Suppressor macrophage treated with lipopolysaccharide for 1 hour (primary cell): ENCODE measurements at regions not wholly inside any gene's neighbourhood (a gene's known extent, or its start where the extent isn't known, plus 50 kb on each side); places are given as distances from the start of the nearest gene placed in this dataset.

Experiments used
- DNase-seq, 3 donors: peaks; one replicate each; pipeline ENCODE4 v3.0.0-alpha.2; 2020 to 2022

- DNase-seq: no peak
These were observed 91.7 kb upstream of the MAP3K4 start for GRCh38 chr6:160899671-160900430.

- DNase-seq: no peak
These were observed 79.6 kb upstream of the MAP3K4 start for GRCh38 chr6:160911949-160912348.

- no peak for DNase-seq
These were observed 79.2 kb upstream of the MAP3K4 start for GRCh38 chr6:160912411-160912810.

GRCh38 chr6:160917572-160917971 is 74.0 kb upstream of the MAP3K4 start:
- DNase-seq: no peak

- peak in 1 of 3 donors; percentile 20 for DNase-seq
These were observed 71.7 kb upstream of the MAP3K4 start for GRCh38 chr6:160919723-160920440.

- DNase-seq: no peak
These were observed 70.5 kb upstream of the MAP3K4 start for GRCh38 chr6:160921095-160921494.

- no peak for DNase-seq
These were observed 65.0 kb upstream of the MAP3K4 start for GRCh38 chr6:160926281-160927276.

GRCh38 chr6:160927416-160927815 is 64.2 kb upstream of the MAP3K4 start:
- no peak for DNase-seq

GRCh38 chr6:160929361-160929760 is 62.2 kb upstream of the MAP3K4 start:
- peak; percentile 14 to 31 (median 16) for DNase-seq

- DNase-seq: no peak
These were observed 61.7 kb upstream of the MAP3K4 start for GRCh38 chr6:160929831-160930230.

GRCh38 chr6:160930547-160931377 is 60.8 kb upstream of the MAP3K4 start:
- DNase-seq: peak; percentile 80 to 90 (median 81)

- DNase-seq: peak; percentile 8 to 39 (median 10)
These were observed 59.9 kb upstream of the MAP3K4 start for GRCh38 chr6:160931378-160932310.

- no peak for DNase-seq
These were observed 58.3 kb upstream of the MAP3K4 start for GRCh38 chr6:160933256-160933655.

- no peak for DNase-seq
These were observed 57.4 kb upstream of the MAP3K4 start for GRCh38 chr6:160934157-160934556.

- no peak for DNase-seq
These were observed 51.4 kb upstream of the MAP3K4 start for GRCh38 chr6:160940197-160940596.
